Upper lobe of left lung (tissue), 4 donors: ENCODE measurements at regions not wholly inside any gene's neighbourhood (a gene's known extent, or its start where the extent isn't known, plus 50 kb on each side); places are given as distances from the start of the nearest gene placed in this dataset.

ENCODE experiments used
- CTCF ChIP-seq, 6 experiments: fragments of 450-650 bp in 4 of 6; fragments of 200-600 bp in 2 of 6; sonication (generic) in 2 of 6; IDR thresholded peaks; one replicate each; pipeline ENCODE4 v1.5.1; 2016 to 2019; ENCODE audit warnings: antibody characterized with exemption in 6 of 6
- EP300 ChIP-seq, 4 donors: sonication (generic); formaldehyde crosslinking; IDR thresholded peaks; one replicate each; pipeline ENCODE4 v1.5.1; 2017; ENCODE audit warnings: antibody characterized with exemption in 4 of 4, control low read depth in 2 of 4
- POLR2A ChIP-seq, 4 donors: fragments of 450-650 bp; IDR thresholded peaks; one replicate each; pipeline ENCODE4 v1.5.1; 2016 to 2017; ENCODE audit warnings: antibody characterized with exemption in 4 of 4, mild to moderate bottlenecking in 2 of 4
- POLR2AphosphoS5 ChIP-seq, 2 donors: sonication (generic); formaldehyde crosslinking; IDR thresholded peaks; one replicate each; pipeline ENCODE4 v1.5.1; 2017; ENCODE audit warnings: antibody characterized with exemption in 2 of 2

GRCh38 chr5:121304838-121305237, 546.8 kb upstream of the FTMT start:
- TF ChIP-seq POLR2A (IDR thresholded peaks at IDR 0.05), result no peak
- TF ChIP-seq CTCF (IDR thresholded peaks at IDR 0.05), result no peak
- TF ChIP-seq EP300 (IDR thresholded peaks at IDR 0.05), result no peak
- no peak for TF ChIP-seq POLR2AphosphoS5 (IDR thresholded peaks at IDR 0.05)
